Keratinocyte (primary cell): ENCODE measurements at regions not wholly inside any gene's neighbourhood (a gene's known extent, or its start where the extent isn't known, plus 50 kb on each side); places are given as distances from the start of the nearest gene placed in this dataset.
A peak's percentile ranks its signal among the peaks of the same experiment; 100 is the strongest.

ENCODE experiments used
- DNase-seq: peaks from one replicate; pipeline ENCODE4 v3.0.0-alpha.2; 2011; ENCODE audit warnings: low read depth, missing footprints, low spot score
- FAIRE-seq: peaks from 2 replicates; lab custom pipeline; 2011; peaks lifted over from hg19 to GRCh38; lab: Jason Lieb, UNC
- H2AFZ ChIP-seq: 2 replicates; pipeline ENCODE4 v1.6.0; 2012; ENCODE audit warnings: low read length, control low read depth, inconsistent platforms; ENCODE audit not compliant: control insufficient read depth
- H3K27ac ChIP-seq: 2 replicates; pipeline ENCODE4 v1.5.1; 2011; ENCODE audit warnings: low read length; ENCODE audit not compliant: control insufficient read depth, insufficient read depth
- H3K27me3 ChIP-seq: 3 replicates; pipeline ENCODE4 v1.6.0; 2011; ENCODE audit warnings: low read length; ENCODE audit not compliant: control insufficient read depth, insufficient read depth; ENCODE audit errors: extremely low read depth
- H3K36me3 ChIP-seq, 2 experiments: 2 replicates in 1 of 2; 3 replicates in 1 of 2; pipeline ENCODE4 v1.5.1; 2011; ENCODE audit warnings: low read length in 2 of 2, mild to moderate bottlenecking in 1 of 2; ENCODE audit not compliant: control insufficient read depth in 2 of 2, insufficient read depth in 2 of 2; ENCODE audit errors: extremely low read depth in 1 of 2
- H3K4me1 ChIP-seq: 3 replicates; pipeline ENCODE4 v1.5.1; 2011; ENCODE audit warnings: low read length; ENCODE audit not compliant: control insufficient read depth, insufficient read depth; ENCODE audit errors: extremely low read depth
- H3K4me2 ChIP-seq: 3 replicates; pipeline ENCODE4 v1.6.0; 2011; ENCODE audit warnings: low read depth, low read length; ENCODE audit not compliant: control insufficient read depth, insufficient read depth; ENCODE audit errors: extremely low read depth
- H3K4me3 ChIP-seq, 3 experiments: fragments of 200-600 bp in 1 of 3; sonication (generic) in 1 of 3; 2 replicates in 2 of 3; 3 replicates in 1 of 3; pipeline ENCODE4 v1.5.1; 2011 to 2016; ENCODE audit warnings: low read length in 3 of 3, mild to moderate bottlenecking in 3 of 3, control low read depth in 2 of 3, inconsistent platforms in 1 of 3, low read depth in 1 of 3, mixed read lengths in 1 of 3, mixed run types in 1 of 3, moderate library complexity in 1 of 3; ENCODE audit not compliant: control insufficient read depth in 2 of 3, insufficient read depth in 2 of 3; ENCODE audit errors: extremely low read depth in 1 of 3
- H3K79me2 ChIP-seq: 2 replicates; pipeline ENCODE4 v1.6.0; 2012; ENCODE audit warnings: low read length; ENCODE audit not compliant: control insufficient read depth, insufficient read depth
- H3K9ac ChIP-seq: 3 replicates; pipeline ENCODE4 v1.6.0; 2011; ENCODE audit warnings: low read length; ENCODE audit not compliant: control insufficient read depth, insufficient read depth; ENCODE audit errors: extremely low read depth
- H3K9me1 ChIP-seq: 3 replicates; pipeline ENCODE4 v1.6.0; 2011; ENCODE audit warnings: low read length; ENCODE audit not compliant: control insufficient read depth, insufficient read depth; ENCODE audit errors: extremely low read depth
- H3K9me3 ChIP-seq: 2 replicates; pipeline ENCODE4 v1.5.1; 2012; ENCODE audit warnings: low read depth, low read length; ENCODE audit not compliant: control insufficient read depth
- H4K20me1 ChIP-seq: 3 replicates; pipeline ENCODE4 v1.6.0; 2011; ENCODE audit warnings: low read length; ENCODE audit not compliant: control insufficient read depth, insufficient read depth; ENCODE audit errors: extremely low read depth
- CTCF ChIP-seq, 3 experiments: IDR thresholded peaks in 1 of 3; conservative IDR thresholded peaks in 1 of 3; optimal IDR thresholded peaks in 1 of 3; 2 replicates in 2 of 3; 3 replicates in 1 of 3; pipeline versions ENCODE3 to v1.5.1; 2011; ENCODE audit warnings: low read length in 3 of 3, mild to moderate bottlenecking in 3 of 3, moderate library complexity in 2 of 3, control low read depth in 1 of 3, inconsistent platforms in 1 of 3; ENCODE audit not compliant: insufficient read depth in 2 of 3; ENCODE audit errors: extremely low read depth in 1 of 3
- EZH2 ChIP-seq: IDR thresholded peaks from one replicate; pipeline ENCODE4 v1.6.1; 2012; ENCODE audit warnings: inconsistent platforms, mild to moderate bottlenecking, low read length, moderate library complexity
- dilution Hi-C: fragments of 300-500 bp; cut with MboI; formaldehyde crosslinking; loops from one replicate; pipeline ENCODE4 v1.7.0; 2020; ENCODE audit warnings: low sequenced_read_pairs; ENCODE audit not compliant: extremely low pct_ligation_motif_present

- Histone ChIP-seq H4K20me1 (no peaks in the 10 kb centered on the region), H3K27me3 (peaks cover 10% of the 10 kb centered on the region), H3K36me3 (no peaks in the 10 kb centered on the region), H3K79me2 (no peaks in the 10 kb centered on the region), H3K27ac (no peak overlapping the region), H2AFZ (peak overlapping the region; percentile 61), H3K9me3 (no peaks in the 10 kb centered on the region), H3K9ac (no peak overlapping the region), H3K4me2 (peak overlapping the region; percentile 99), H3K4me1 (peaks cover 17% of the 10 kb centered on the region), H3K9me1 (no peaks in the 10 kb centered on the region), H3K4me3 (peak overlapping the region; percentile 14 to 69 (median 55))
- FAIRE-seq = no peak
- no peak for DNase-seq
- TF ChIP-seq EZH2 (peak; percentile 41), CTCF (optimal IDR thresholded peaks at IDR 0.05 in 1 of 3, IDR thresholded peaks at IDR 0.05 in 1 of 3, conservative IDR thresholded peaks at IDR 0.05 in 1 of 3; ENCODE audit: extremely low read depth in 1 of 3, insufficient read depth in 2 of 3, low read length in 3 of 3) (no peak)
- dilution Hi-C loops = no loop called here
These were observed 80.8 kb upstream of the IER5L start for GRCh38 chr9:129258823-129259301.

GRCh38 chr9:129258124-129258822, 80.2 kb upstream of the IER5L start:
- peak overlapping the region; percentile 61 for H2AFZ ChIP-seq
- no peaks in the 10 kb centered on the region for H3K36me3 ChIP-seq
- peak overlapping the region; percentile 99 for H3K4me2 ChIP-seq
- FAIRE-seq = peak; percentile 66
- H3K4me1 ChIP-seq = peaks cover 17% of the 10 kb centered on the region
- peak; percentile 45 for DNase-seq
- peak overlapping the region; percentile 14 to 69 (median 55) for H3K4me3 ChIP-seq
- no peaks in the 10 kb centered on the region for H4K20me1 ChIP-seq
- H3K9ac ChIP-seq = no peak overlapping the region
- no peaks in the 10 kb centered on the region for H3K9me3 ChIP-seq
- no peak overlapping the region for H3K27ac ChIP-seq
- H3K79me2 ChIP-seq = no peaks in the 10 kb centered on the region
- no peaks in the 10 kb centered on the region for H3K9me1 ChIP-seq
- H3K27me3 ChIP-seq = peaks cover 15% of the 10 kb centered on the region
- dilution Hi-C loops = no loop called here
- TF ChIP-seq CTCF (optimal IDR thresholded peaks at IDR 0.05 in 1 of 3, IDR thresholded peaks at IDR 0.05 in 1 of 3, conservative IDR thresholded peaks at IDR 0.05 in 1 of 3; ENCODE audit: extremely low read depth in 1 of 3, insufficient read depth in 2 of 3, low read length in 3 of 3) (no peak), EZH2 (no peak)
